AG09319 (cell line): ENCODE measurements at regions not wholly inside any gene's neighbourhood (a gene's known extent, or its start where the extent isn't known, plus 50 kb on each side); places are given as distances from the start of the nearest gene placed in this dataset.

ENCODE experiments used
- DNase-seq: peaks from one replicate; pipeline ENCODE4 v3.0.0-alpha.2; 2010; ENCODE audit warnings: low read depth; ENCODE audit errors: extremely low read depth
- CTCF ChIP-seq: IDR thresholded peaks from 2 replicates; pipeline ENCODE4 v1.5.1; 2011; ENCODE audit warnings: low read depth, mild to moderate bottlenecking, inconsistent platforms, low read length, moderate library complexity

GRCh38 chr3:41102053-41102556 is 97.2 kb upstream of the CTNNB1 start:
- DNase-seq = no peak
- no peak for TF ChIP-seq CTCF

- no peak for TF ChIP-seq CTCF
- no peak for DNase-seq
Observed at GRCh38 chr3:41102750-41103149, 96.6 kb upstream of the CTNNB1 start.

- DNase-seq = no peak
- no peak for TF ChIP-seq CTCF
Observed at GRCh38 chr3:41103200-41103599, 96.1 kb upstream of the CTNNB1 start.

GRCh38 chr3:41104147-41104546 is 95.2 kb upstream of the CTNNB1 start:
- no peak for DNase-seq
- TF ChIP-seq CTCF = no peak

GRCh38 chr3:41106691-41107090 is 92.6 kb upstream of the CTNNB1 start:
- no peak for DNase-seq
- TF ChIP-seq CTCF = no peak

- TF ChIP-seq CTCF = no peak
- no peak for DNase-seq
Observed at GRCh38 chr3:41111011-41111410, 88.3 kb upstream of the CTNNB1 start.

GRCh38 chr3:41112466-41112865 is 86.8 kb upstream of the CTNNB1 start:
- DNase-seq = no peak
- TF ChIP-seq CTCF = no peak
